Eye (tissue), 1 donor: ENCODE measurements at regions not wholly inside any gene's neighbourhood (a gene's known extent, or its start where the extent isn't known, plus 50 kb on each side); places are given as distances from the start of the nearest gene placed in this dataset.
"Not testable (repeated sequence)": the region's sequence is repeated elsewhere in the genome, so short reads cannot be mapped to it uniquely, and the experiment has no call there.

Source experiments
- DNase-seq: peaks from one replicate; pipeline ENCODE4 v3.0.0-alpha.2; 2015

DNA sequence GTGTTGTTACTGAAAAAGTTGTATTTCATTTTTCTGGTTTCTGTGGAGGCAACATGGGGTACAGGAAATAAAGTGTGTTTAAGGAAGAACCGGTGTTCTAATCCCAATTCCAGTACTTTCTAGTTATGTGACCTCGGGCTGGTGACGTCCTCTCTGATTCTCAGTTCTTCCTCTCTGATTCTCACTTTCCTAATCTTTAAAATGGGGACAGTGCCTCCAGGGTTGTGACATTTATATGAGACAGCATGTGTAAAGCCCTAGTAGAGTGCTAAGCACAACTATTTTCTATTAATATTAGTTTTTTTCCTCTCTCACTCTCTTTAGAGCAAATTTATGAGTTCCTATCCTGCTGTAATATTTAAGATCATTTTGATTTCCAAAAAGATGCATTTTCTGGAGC lies 50.9 kb upstream of the PTPDC1 start:
- no peak for DNase-seq

DNA sequence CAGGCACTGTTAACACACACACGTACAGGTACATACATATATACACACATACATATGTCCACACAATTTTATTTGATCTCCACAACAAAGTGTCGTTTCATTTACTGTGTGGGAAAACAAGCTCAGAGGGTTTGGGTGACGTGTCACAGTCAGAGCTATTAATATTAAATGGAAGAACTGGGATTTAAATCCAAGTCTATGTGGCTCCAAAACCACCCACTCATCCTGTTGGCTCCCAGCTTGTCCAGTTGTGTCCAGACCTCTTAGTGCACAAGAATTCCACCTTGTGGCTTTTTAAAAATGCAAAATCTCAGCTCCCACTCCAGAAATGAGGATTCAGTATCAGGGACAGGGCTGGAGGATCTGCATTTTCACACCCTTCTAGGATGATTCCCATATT lies 52.3 kb upstream of the PTPDC1 start:
- no peak for DNase-seq

DNA sequence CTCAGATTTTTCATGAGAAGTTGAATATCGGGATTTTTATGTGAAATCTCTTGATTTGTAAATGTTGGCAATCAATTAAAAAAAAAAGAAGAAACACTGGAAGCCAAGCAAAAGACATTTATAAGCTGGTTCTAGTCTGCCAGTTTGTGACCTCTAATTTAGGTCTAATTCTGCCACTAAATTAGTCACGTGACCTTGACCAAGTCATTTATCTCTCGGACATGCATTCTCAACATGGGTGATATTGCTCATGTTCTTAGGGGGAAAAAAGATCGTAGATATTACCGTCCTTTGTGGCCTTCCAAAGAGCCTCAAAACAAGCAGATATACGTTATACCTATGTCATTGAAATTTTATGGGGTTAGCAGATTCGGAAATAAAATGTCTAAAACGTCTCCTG lies 52.9 kb upstream of the PTPDC1 start:
- no peak for DNase-seq

DNA sequence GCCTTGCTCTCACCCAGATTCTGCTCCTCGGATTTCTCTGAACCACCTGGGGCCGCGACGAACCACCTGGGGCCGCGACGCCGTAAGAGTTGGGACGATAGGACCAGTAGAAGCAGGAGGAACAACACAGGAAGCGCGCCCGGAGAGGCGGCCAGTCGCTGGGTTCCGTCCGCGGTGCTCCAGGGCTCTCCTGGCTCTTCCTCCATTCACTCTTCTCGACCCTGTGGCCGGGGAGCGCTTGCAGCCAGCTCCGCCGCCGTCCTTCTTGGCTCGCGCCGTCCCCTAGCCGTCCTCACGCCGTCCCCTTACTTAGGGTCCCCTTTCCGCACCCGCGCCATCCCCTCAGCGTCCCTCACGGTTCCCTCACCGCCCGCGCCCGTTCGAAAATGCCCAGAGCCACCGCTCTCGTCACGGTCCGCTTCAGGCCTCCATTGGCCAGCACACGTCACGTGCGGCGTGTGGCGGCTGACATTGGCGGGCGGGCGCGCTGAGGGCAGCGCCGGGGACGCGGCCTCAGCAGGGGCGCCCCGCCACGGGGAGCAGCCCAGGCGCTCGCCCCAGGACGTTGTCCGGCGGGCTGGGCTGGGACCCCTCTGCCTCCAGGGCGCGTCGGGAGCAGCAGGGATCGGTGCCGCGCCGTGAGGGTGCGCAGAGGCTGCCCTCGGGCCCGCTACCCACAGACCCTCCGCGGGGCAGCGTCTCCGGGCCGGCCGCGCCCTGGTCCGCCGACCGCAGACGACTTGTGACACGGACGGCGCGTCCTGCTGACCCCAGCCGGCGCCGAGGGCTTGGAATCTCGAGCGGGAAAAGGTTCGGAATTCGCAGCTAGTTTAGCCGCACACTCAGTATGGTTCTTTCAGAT lies 53.7 kb upstream of the PTPDC1 start:
- DNase-seq: peak; percentile 96

DNA sequence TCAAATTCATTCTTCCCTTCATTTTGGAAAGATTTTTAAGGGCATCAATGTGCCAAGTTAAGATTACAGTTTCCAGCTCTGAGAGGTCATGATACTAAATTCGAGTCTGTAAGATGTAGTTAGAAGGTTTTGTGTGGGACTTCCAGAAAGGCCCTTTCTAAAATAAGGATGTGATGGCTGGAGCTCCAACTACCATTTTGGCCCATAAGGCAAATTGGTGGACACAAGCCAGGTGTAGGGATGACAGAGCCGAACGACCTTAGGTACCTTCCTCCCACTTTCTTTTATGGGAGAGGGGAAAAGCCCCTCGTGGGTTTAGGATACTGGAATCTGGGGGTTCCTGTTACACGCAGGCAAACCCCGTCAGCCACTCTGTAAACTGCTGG lies 54.3 kb upstream of the PTPDC1 start:
- DNase-seq: no peak

DNA sequence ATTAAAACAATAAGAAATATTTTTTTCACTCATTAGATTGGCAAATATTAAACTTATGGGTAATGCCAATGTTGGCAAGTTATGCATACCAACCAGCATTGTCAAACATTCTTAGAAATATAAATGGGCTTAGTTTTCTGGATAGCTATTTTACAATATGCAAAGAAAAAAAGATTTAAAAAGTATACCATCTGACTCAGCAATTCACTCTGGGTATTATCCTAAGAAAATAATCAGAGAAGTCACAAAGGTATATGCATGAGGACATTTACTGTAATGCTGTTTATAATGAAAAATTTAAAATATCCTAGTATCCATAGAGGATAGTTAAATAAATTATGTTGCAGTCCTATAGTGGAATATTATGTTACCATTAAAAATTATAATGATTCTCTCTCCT lies 57.4 kb upstream of the PTPDC1 start:
- no peak for DNase-seq

DNA sequence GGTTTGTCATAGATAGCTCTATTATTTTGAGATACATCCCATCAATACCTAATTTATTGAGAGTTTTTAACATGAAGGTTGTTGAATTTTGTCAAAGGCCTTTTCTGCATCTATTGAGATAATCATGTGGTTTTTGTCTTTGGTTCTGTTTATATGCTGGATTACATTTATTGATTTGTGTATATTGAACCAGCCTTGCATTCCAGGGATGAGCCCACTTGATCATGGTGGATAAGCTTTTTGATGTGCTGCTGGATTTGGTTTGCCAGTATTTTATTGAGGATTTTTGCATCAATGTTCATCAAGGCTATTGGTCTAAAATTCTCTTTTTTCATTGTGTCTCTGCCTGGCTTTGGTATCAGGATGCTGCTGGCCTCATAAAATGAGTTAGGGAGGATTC lies 61.8 kb upstream of the PTPDC1 start:
- DNase-seq: not testable (repeated sequence)

DNA sequence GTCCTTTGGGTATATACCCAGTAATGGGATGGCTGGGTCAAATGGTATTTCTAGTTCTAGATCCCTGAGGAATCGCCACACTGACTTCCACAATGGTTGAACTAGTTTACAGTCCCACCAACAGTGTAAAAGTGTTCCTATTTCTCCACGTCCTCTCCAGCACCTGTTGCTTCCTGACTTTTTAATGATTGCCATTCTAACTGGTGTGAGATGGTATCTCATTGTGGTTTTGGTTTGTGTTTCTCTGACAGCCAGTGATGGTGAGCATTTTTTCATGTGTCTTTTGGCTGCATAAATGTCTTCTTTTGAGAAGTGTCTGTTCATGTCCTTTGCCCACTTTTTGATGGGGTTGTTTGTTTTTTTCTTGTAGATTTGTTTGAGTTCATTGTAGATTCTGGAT lies 63.4 kb upstream of the PTPDC1 start:
- not testable (repeated sequence) for DNase-seq

DNA sequence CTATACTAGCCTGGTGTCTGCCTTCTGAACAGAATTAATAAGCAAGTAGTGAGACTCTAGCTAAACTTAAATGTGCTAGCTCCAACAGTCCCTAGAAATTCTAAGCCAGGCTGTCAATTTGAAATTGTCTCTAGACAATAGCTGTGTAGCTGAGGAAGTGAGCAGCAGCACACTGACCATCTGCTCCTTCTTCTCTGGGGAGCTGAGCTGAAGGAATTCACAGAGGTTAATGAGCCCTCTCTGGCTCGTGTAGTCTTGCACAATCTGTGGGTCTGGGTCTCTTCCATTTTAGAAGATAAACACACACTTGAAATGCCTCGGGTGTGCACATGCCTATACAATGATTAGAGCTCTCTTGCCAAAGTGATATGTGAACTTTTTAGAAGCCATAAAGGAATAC lies 63.5 kb upstream of the BARX1 start:
- DNase-seq: peak; percentile 77

DNA sequence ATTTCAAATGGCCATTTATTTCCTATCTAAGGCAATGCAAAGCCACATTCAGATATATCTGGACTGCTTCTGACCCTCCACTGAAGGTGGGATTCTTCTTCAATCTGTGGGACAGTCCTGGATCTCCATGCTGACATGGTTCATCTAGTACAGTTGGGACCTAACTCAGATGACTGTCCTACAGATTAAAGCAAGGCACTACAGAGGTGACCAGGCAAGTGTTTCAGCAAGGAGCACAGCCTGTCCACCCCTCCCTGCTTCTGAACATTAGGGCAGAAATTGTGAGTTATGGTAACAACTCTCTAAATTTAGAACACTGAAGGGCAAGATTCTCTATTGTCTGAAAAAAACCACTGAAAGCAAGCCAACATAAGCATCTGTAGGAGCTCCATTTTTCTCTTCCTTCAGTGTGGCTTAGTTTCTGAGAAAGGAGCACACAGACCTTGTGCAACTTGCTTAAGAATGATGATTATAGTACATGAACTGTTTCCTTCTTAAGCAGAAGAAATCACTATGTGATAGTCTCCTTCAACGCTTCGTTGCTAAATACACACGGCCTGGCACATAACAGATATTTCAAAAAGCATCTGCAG lies 62.9 kb upstream of the BARX1 start:
- no peak for DNase-seq

DNA sequence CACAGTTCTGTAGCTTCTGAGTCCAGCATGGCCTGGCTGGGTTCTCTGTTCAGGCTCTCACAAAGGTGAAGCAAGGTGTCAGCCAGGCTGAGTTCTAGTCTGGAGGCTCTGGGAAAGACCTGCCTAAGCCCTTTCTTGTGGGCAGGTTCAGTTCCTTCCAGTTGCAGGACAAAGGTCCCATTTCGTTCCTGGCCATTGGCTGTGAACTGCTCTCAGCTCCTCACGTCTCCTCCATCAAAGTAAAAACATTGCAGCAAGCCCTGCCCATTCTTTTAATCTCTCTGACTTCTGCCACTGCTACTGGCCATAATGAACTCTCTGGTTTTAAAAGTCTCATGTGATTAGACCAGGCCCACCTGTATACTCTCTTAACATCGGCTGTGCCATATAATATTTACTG lies 61.6 kb upstream of the BARX1 start:
- no peak for DNase-seq

DNA sequence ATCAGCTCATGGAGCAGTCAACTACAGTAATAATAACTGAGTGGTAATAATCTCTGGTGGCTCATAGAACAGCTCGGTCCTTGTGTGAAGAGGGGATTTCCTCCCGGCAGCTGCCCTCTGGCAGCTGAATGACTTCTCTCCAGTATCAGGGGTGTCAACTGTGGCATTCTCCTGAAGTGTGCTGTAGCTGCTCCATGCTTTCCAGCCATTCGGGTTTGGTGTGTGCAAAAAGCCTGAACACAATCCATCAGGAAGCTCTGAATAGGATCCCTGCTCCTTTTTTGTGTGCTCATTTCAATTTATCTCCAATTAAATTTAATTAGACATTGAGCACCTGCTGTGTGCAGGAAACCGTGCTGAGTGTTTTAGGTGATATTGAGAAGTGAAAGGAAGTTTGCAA lies 59.8 kb upstream of the BARX1 start:
- peak; percentile 51 for DNase-seq

DNA sequence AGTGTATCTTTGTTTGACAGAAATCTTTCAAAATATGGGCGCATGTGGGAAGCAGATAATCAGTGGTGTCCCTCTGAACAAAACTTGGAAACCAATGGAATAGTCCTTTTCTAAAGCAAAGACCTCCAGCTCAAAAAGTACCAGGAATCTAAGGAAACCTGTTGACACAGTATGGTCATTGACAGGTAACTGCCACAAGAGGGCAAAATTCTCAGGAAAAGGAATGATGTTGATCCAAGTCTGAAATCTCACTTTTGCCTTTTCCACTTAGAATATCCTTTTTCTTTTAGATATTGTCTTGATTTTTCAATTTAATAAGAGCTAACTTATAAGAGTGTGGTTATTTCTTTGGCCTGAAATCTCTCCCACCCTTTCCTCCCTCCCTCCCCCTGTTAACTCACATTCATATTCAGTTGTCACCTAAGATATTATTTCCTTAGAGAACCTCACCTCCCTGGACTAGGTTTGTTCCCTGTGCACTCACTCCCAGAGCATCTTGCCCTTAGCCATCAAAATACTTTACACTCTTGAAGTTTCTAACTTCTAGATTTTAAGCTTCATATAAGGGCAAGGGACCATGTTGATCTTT lies 59.0 kb upstream of the BARX1 start:
- peak; percentile 66 for DNase-seq

DNA sequence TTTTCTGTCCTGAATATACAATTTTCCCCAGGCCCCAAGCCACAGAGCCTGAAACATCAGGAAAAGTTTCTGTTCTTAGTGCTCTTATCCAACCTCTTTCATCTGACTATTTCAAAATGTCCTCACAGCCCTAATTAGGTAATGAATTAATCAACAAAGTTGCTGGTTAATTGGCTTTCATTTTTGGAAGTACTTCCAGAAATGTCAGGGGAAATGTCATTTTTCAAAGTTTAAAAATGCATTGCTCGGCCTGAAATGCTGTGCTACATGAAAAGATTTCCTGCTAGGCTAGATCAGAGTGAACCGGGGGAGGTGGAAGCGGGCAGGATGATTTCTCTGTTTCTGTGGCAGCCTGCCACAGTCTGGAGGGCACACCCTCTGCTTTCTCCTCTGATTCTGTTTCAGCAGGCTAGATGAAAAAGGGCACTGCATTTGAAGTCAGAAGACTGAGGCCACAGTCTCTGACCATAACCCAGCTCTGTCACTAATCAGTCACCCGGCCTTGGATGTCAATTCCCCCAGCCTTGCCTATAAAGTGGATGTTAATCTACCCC lies 55.9 kb upstream of the BARX1 start:
- no peak for DNase-seq

DNA sequence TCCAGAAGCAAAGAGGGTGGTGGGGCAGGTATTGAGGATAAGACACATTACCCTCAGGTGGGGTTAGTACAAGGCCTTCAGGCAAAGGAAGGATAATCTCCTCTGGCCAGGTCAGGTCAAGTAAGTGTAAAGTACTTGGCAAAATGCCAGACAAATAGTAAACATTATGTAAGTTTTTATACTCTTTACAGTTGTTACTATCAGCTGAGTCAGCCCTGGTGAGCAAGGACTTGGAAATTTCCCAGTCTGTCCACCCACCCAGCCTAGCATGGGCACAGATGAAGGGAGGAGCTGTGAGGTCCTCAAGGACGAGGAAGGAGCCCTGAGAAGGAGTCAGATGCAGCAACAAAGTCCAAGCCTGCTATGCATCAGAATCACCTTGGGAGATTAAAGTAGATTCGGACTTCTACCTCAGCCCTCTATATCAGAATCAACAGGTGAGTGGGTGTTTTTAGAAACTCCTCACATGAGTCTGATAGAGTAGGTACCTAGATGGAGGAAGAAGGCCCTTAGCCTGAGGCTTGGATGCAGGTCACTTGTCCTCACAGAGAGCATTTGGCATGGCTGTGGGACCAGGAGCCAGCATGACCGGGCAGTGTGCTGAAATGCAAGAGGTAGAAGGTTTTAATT lies 50.2 kb upstream of the BARX1 start:
- DNase-seq: no peak
